ENCODE measurements at regions not wholly inside any gene's neighbourhood (a gene's known extent, or its start where the extent isn't known, plus 50 kb on each side); places are given as distances from the start of the nearest gene placed in this dataset.

GRCh38 chr13:90713441-90714133 lies 633.9 kb upstream of the MIR17HG start:
- H3K27me3 ChIP-seq (ENCODE audit: low read length), result no peaks in the 10 kb centered on the region
- H4K20me1 ChIP-seq (ENCODE audit: insufficient read depth, low read depth, low read length), result no peaks in the 10 kb centered on the region
- no peak overlapping the region for H3K4me2 ChIP-seq (ENCODE audit: low read depth, low read length, poor library complexity, severe bottlenecking)
- no peaks in the 10 kb centered on the region for H3K79me2 ChIP-seq (ENCODE audit: low read length)
- no peaks in the 10 kb centered on the region for H3K4me1 ChIP-seq (ENCODE audit: low read length)
- H2AFZ ChIP-seq (ENCODE audit: low read length), result no peak overlapping the region
- H3K9me2 ChIP-seq (replicated peaks; ENCODE audit: insufficient read depth, low read length), result no peaks in the 10 kb centered on the region
- no peaks in the 10 kb centered on the region for H3K36me3 ChIP-seq (ENCODE audit: insufficient read depth, low read length)
- H3K4me3 ChIP-seq (ENCODE audit: low read length), result no peak overlapping the region
- H3K9ac ChIP-seq (ENCODE audit: low read length), result no peak overlapping the region
- DNase-seq, result no peak
- H3K9me3 ChIP-seq (ENCODE audit: low read length), result no peaks in the 10 kb centered on the region
- H3K27ac ChIP-seq (ENCODE audit: low read length), result no peak overlapping the region

GRCh38 chr13:90715485-90715884 lies 632.0 kb upstream of the MIR17HG start:
- Histone ChIP-seq H3K79me2 (ENCODE audit: low read length) (no peaks in the 10 kb centered on the region), H3K27me3 (ENCODE audit: low read length) (no peaks in the 10 kb centered on the region), H3K4me3 (ENCODE audit: low read length) (no peak overlapping the region), H3K9me2 (replicated peaks; ENCODE audit: insufficient read depth, low read length) (no peaks in the 10 kb centered on the region), H3K36me3 (ENCODE audit: insufficient read depth, low read length) (no peaks in the 10 kb centered on the region), H3K27ac (ENCODE audit: low read length) (no peak overlapping the region), H3K9ac (ENCODE audit: low read length) (no peak overlapping the region), H3K4me1 (ENCODE audit: low read length) (no peaks in the 10 kb centered on the region), H2AFZ (ENCODE audit: low read length) (no peak overlapping the region), H4K20me1 (ENCODE audit: insufficient read depth, low read depth, low read length) (no peaks in the 10 kb centered on the region), H3K4me2 (ENCODE audit: low read depth, low read length, poor library complexity, severe bottlenecking) (no peak overlapping the region), H3K9me3 (ENCODE audit: low read length) (no peaks in the 10 kb centered on the region)
- DNase-seq, result no peak

DNA sequence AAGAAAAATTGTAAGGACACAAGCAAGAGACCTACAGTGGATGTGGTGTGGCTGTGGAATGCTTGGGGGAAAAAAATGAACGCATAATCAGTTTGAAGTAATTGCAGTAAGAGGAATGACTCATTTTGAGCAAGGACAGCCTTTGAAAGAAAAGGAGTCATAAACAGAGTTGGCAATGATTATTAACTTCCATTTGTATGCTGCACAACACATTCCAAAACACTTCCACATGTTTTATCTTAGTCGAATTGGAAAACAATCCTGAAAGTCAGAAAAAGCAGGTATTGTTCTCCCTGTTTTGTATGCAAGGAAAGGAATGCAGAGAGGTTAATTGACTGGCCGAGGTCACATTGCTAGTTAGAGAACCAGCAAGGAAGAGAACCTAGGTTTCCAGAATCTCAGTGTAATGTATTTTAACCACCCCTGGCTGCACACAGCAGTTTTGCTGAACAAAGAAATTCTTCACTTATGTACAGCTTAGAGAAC lies 630.0 kb upstream of the MIR17HG start:
- H3K9me2 ChIP-seq (replicated peaks; ENCODE audit: insufficient read depth, low read length), result no peaks in the 10 kb centered on the region
- no peaks in the 10 kb centered on the region for H3K9me3 ChIP-seq (ENCODE audit: low read length)
- H3K4me2 ChIP-seq (ENCODE audit: low read depth, low read length, poor library complexity, severe bottlenecking), result no peak overlapping the region
- DNase-seq, result no peak
- H3K9ac ChIP-seq (ENCODE audit: low read length), result no peak overlapping the region
- H3K4me3 ChIP-seq (ENCODE audit: low read length), result no peak overlapping the region
- no peak overlapping the region for H2AFZ ChIP-seq (ENCODE audit: low read length)
- H3K79me2 ChIP-seq (ENCODE audit: low read length), result no peaks in the 10 kb centered on the region
- no peaks in the 10 kb centered on the region for H4K20me1 ChIP-seq (ENCODE audit: insufficient read depth, low read depth, low read length)
- H3K27ac ChIP-seq (ENCODE audit: low read length), result no peak overlapping the region
- H3K36me3 ChIP-seq (ENCODE audit: insufficient read depth, low read length), result no peaks in the 10 kb centered on the region
- no peaks in the 10 kb centered on the region for H3K4me1 ChIP-seq (ENCODE audit: low read length)
- no peaks in the 10 kb centered on the region for H3K27me3 ChIP-seq (ENCODE audit: low read length)

- Histone ChIP-seq H3K4me1 (ENCODE audit: low read length) (no peaks in the 10 kb centered on the region), H3K9me3 (ENCODE audit: low read length) (no peaks in the 10 kb centered on the region), H3K4me3 (ENCODE audit: low read length) (no peak overlapping the region), H4K20me1 (ENCODE audit: insufficient read depth, low read depth, low read length) (no peaks in the 10 kb centered on the region), H3K36me3 (ENCODE audit: insufficient read depth, low read length) (no peaks in the 10 kb centered on the region), H3K9ac (ENCODE audit: low read length) (no peak overlapping the region), H3K9me2 (replicated peaks; ENCODE audit: insufficient read depth, low read length) (no peaks in the 10 kb centered on the region), H3K27ac (ENCODE audit: low read length) (no peak overlapping the region), H3K4me2 (ENCODE audit: low read depth, low read length, poor library complexity, severe bottlenecking) (no peak overlapping the region), H2AFZ (ENCODE audit: low read length) (no peak overlapping the region), H3K79me2 (ENCODE audit: low read length) (no peaks in the 10 kb centered on the region), H3K27me3 (ENCODE audit: low read length) (no peaks in the 10 kb centered on the region)
- no peak for DNase-seq
Observed at GRCh38 chr13:90719461-90719860, 628.0 kb upstream of the MIR17HG start.

DNA sequence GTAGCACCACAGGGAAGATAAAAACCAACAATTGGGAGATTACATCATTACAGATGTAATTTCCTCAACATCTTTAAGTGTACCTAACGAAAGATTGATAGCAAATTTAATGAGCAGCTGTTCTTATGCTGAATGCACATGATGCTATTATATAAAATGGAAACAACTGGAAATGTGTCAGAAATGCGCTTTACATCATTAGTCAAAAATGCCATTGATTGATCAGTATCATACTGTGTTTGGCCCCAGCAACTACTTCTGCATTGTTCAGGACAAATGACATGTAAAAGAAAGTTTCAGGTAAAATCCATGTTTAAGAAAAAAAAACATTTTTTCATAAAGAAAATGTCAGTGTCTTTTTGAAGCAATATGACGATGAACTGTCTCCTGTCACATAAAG lies 625.5 kb upstream of the MIR17HG start:
- Histone ChIP-seq H3K9me2 (replicated peaks; ENCODE audit: insufficient read depth, low read length) (no peaks in the 10 kb centered on the region), H3K27me3 (ENCODE audit: low read length) (no peaks in the 10 kb centered on the region), H3K79me2 (ENCODE audit: low read length) (no peaks in the 10 kb centered on the region), H3K36me3 (ENCODE audit: insufficient read depth, low read length) (no peaks in the 10 kb centered on the region), H3K4me2 (ENCODE audit: low read depth, low read length, poor library complexity, severe bottlenecking) (no peak overlapping the region), H3K4me3 (ENCODE audit: low read length) (no peak overlapping the region), H3K4me1 (ENCODE audit: low read length) (no peaks in the 10 kb centered on the region), H3K9ac (ENCODE audit: low read length) (no peak overlapping the region), H3K9me3 (ENCODE audit: low read length) (no peaks in the 10 kb centered on the region), H2AFZ (ENCODE audit: low read length) (no peak overlapping the region), H3K27ac (ENCODE audit: low read length) (no peak overlapping the region), H4K20me1 (ENCODE audit: insufficient read depth, low read depth, low read length) (no peaks in the 10 kb centered on the region)
- no peak for DNase-seq

GRCh38 chr13:90723381-90723780 lies 624.1 kb upstream of the MIR17HG start:
- H4K20me1 ChIP-seq (ENCODE audit: insufficient read depth, low read depth, low read length), result no peaks in the 10 kb centered on the region
- no peaks in the 10 kb centered on the region for H3K4me1 ChIP-seq (ENCODE audit: low read length)
- no peak overlapping the region for H2AFZ ChIP-seq (ENCODE audit: low read length)
- no peaks in the 10 kb centered on the region for H3K79me2 ChIP-seq (ENCODE audit: low read length)
- no peak overlapping the region for H3K27ac ChIP-seq (ENCODE audit: low read length)
- no peak overlapping the region for H3K9ac ChIP-seq (ENCODE audit: low read length)
- H3K9me2 ChIP-seq (replicated peaks; ENCODE audit: insufficient read depth, low read length), result no peaks in the 10 kb centered on the region
- no peaks in the 10 kb centered on the region for H3K9me3 ChIP-seq (ENCODE audit: low read length)
- H3K27me3 ChIP-seq (ENCODE audit: low read length), result no peaks in the 10 kb centered on the region
- no peak for DNase-seq
- no peaks in the 10 kb centered on the region for H3K36me3 ChIP-seq (ENCODE audit: insufficient read depth, low read length)
- no peak overlapping the region for H3K4me2 ChIP-seq (ENCODE audit: low read depth, low read length, poor library complexity, severe bottlenecking)
- H3K4me3 ChIP-seq (ENCODE audit: low read length), result no peak overlapping the region

GRCh38 chr13:90726375-90726774 lies 621.1 kb upstream of the MIR17HG start:
- DNase-seq, result no peak
- Histone ChIP-seq H3K36me3 (ENCODE audit: insufficient read depth, low read length) (no peaks in the 10 kb centered on the region), H4K20me1 (ENCODE audit: insufficient read depth, low read depth, low read length) (no peaks in the 10 kb centered on the region), H3K79me2 (ENCODE audit: low read length) (no peaks in the 10 kb centered on the region), H3K27ac (ENCODE audit: low read length) (no peak overlapping the region), H3K4me2 (ENCODE audit: low read depth, low read length, poor library complexity, severe bottlenecking) (no peak overlapping the region), H3K27me3 (ENCODE audit: low read length) (no peaks in the 10 kb centered on the region), H3K4me1 (ENCODE audit: low read length) (no peaks in the 10 kb centered on the region), H3K4me3 (ENCODE audit: low read length) (no peak overlapping the region), H3K9ac (ENCODE audit: low read length) (no peak overlapping the region), H2AFZ (ENCODE audit: low read length) (no peak overlapping the region), H3K9me2 (replicated peaks; ENCODE audit: insufficient read depth, low read length) (no peaks in the 10 kb centered on the region), H3K9me3 (ENCODE audit: low read length) (no peaks in the 10 kb centered on the region)

DNA sequence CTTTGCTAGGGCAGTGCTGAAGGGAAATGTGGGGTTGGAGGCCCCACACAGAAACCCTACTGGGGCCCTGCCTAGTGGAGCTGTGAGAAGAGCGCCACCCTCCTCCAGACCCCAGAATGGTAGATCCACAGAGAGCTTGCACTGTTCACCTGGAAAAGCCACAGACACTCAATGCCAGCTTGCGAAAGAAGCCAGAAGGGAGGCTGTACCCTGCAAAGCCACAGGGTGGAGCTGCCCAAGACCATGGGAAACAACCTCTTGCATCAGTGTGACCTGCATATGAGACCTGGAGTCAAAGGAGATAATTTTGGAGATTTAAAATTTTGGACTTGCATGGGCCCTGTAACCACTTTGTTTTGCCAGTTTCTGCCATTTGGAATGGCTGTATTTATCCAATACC lies 615.4 kb upstream of the MIR17HG start:
- no peak overlapping the region for H3K4me2 ChIP-seq (ENCODE audit: low read depth, low read length, poor library complexity, severe bottlenecking)
- H3K9me2 ChIP-seq (replicated peaks; ENCODE audit: insufficient read depth, low read length), result no peaks in the 10 kb centered on the region
- H3K9me3 ChIP-seq (ENCODE audit: low read length), result no peaks in the 10 kb centered on the region
- H3K9ac ChIP-seq (ENCODE audit: low read length), result no peak overlapping the region
- no peaks in the 10 kb centered on the region for H4K20me1 ChIP-seq (ENCODE audit: insufficient read depth, low read depth, low read length)
- no peak overlapping the region for H3K4me3 ChIP-seq (ENCODE audit: low read length)
- no peaks in the 10 kb centered on the region for H3K4me1 ChIP-seq (ENCODE audit: low read length)
- H3K27ac ChIP-seq (ENCODE audit: low read length), result no peak overlapping the region
- H3K27me3 ChIP-seq (ENCODE audit: low read length), result no peaks in the 10 kb centered on the region
- H2AFZ ChIP-seq (ENCODE audit: low read length), result no peak overlapping the region
- DNase-seq, result peak; percentile 65
- H3K36me3 ChIP-seq (ENCODE audit: insufficient read depth, low read length), result no peaks in the 10 kb centered on the region
- no peaks in the 10 kb centered on the region for H3K79me2 ChIP-seq (ENCODE audit: low read length)
